NCI-H1436 (cell line): ENCODE measurements at regions not wholly inside any gene's neighbourhood (a gene's known extent, or its start where the extent isn't known, plus 50 kb on each side); places are given as distances from the start of the nearest gene placed in this dataset.

Experiments used
- DNase-seq: peaks from one replicate; lab custom pipeline; 2025; lab: John Stamatoyannopoulos, UW

DNA sequence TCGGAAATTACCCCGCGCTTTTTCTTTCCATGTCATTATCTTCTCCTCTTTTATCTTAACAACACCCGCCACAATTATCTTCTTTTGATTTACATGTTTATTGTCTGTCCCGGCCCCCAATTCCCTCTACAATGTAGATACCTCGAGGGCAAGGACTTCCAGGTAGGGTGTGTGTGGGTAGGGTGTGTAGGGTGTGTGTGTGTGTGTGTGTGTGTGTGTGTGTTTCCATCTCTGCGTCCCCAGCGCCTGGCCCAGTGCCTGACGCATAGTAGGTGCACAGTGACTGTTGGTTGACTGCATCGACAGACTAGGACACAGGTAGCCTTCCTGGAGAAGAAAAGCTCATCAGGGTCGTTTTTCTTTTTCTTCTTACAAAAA, 103.1 kb downstream of the UCHL1 start:
- peak; percentile 21 for DNase-seq

DNA sequence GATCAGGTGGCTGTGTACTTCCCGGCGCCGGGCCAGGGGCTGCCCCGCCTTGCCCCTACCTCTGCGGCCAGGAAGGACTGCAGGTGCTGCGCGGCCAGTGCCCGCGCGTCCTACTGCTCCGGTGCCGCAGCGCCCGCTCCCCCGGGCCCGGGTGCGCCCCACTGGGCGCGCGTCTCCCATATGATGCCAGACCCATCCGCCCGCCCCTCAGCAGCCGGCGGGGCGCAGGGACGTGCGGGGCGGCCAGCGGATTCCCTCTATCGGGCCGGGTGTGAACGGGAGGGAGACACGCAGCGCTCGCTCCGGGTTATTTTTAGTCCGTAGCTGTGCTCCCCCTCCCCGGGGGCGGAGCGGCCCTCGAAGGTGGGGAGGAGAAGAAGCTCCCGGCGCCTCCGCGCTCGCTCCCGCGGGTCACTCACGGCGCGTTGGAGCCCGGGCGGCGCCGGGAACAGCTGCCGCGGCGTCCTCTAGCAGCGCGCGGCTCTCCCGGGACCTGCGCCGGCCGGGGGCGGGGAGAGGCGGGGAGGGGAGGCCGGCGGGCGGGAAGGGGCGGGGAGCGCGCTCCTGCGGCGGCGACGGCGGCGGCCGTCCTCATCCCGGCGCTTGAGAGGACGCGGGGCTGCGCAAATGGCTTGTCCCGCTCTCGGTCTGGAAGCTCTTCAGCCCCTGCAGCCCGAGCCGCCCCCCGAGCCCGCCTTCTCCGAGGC, 103.6 kb downstream of the UCHL1 start:
- peak; percentile 76 for DNase-seq

DNA sequence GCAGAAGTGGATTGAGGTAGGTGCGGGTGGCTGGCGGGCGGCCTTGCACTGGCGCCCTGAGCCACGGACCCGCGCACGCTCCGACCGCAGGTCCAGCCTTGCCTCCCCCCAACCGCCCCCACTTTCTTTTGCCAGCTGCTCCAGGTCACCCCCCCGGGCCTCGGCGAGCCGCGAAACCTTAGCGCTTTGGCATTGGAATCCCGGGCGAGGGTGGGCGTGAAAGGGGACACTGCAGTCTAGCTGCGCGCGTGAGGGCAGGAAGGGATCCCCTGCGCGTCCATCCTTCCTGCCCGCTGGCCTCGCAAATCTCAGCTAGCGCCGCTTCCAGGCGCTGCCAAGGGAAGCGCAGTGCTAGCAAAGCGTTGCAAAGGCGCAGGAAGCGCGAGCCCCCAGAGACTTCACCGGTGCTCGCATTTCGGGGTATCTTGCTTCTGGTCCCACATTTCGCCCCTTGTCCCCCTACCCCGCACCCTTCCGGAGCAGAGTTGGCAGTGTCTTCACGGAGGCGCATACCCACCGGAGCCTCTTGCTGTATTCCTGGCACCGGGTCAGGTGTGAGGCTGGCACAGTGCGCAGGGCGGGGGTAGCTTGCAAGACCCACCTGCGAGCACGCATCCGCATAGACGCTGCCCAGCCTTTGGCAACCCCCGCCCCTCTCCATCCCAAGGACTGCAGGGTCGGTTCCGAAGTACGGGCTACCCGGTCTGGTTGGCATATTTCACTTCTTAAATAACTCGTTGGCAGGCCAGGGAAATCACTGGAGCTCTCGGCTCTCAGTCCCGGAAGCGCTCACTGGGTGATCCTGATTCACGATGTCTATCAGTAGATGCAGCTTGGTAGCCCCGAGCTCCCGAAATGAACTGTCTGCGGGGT, 104.4 kb downstream of the UCHL1 start:
- peak; percentile 58 for DNase-seq

DNA sequence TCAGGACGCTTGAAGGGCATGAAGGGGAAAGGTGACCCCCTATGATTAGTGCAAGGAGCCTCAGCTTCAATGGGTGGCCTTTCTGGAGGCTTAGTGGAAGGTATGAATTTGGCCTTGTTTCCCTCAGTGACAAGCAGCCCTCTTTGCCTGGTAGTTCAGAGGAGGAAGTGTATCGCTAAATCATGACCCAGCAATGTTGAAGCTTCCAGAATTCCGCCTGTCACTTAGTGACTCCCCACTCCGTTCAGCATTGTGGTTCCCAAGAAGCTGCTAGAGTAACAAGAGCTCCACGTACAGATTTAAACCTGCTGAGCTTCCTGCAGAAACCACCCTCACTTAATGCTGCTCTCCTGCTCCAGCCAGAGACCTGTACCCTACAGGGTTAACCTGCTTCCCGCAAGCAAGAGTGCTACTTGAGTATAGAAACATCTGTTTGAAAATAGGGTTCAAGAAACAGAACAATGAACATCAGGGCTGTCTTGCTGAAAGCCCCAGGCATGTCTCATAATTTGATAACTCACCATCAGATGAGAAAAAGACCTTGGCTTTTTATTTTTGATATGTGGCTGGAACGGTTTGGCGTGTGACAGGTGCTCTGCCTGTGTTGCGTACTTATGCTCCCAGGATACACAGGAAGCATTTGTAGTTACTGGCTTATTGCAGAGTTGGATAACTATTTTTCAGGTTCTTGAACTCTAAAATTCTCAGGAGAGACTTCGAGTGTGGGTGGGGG, 105.2 kb downstream of the UCHL1 start:
- no peak for DNase-seq

DNA sequence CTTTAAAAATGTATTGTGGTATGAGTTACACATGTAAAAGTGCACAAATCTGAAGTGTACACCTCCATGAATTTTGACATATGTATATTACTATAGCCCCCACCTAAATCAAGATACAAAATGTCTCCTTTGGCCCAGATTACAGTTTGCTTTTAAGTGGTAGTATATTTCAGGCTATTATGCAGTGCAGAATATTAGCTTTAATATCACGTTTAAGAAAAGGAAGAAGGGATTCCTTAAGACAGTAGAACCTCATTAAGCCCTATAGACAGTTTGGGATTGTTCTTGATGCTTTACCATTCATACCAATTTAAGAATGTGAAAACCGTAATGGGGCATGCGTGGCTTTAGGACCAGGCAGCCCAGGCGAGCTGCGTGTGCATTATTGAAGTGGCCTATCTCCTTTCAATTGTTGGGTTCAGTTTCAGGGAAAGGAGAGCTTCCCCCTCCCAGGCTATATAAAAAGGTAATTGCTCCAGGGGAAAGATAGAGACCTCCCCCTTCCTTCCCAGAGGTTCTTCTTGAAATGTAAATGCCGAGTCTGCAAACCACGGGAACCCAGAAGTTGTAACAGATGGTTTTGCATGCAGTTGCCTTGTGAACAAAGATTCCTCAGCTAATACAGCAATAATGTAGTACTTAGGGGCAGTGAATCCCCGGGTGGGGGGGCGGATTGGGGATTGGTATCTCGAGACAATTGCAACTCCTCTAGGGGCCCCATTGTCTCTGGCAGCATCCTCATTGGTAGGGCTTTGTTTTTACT, 106.1 kb downstream of the UCHL1 start:
- no peak for DNase-seq

DNA sequence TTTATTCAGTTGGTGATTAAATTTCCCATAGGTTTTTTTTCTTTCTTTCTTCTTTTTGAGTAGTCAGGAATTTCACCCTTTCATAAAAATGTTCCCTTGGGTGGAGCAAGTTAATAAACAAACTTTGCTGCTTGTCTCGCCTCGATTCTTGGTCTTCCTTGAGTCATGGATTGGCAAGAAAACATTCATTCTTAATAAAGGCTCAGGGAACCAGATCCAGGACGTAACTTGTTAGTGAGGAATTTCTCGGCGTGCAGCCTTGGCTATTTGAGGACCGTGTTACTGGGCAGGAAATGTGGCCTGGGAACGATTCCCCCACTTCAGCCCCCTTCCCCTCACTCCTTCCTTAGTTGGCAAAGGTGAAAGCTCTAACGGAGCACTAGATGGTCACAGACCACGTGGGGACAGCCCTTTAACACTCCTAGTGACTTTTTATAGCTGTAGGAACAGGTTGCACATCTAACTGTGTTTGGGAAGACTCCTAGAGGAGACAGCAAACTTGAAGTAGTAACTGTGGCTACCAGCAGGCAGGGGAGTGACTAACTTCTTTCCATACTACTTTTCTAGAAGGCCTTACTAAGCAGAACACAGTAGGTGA, 106.8 kb downstream of the UCHL1 start:
- no peak for DNase-seq

DNA sequence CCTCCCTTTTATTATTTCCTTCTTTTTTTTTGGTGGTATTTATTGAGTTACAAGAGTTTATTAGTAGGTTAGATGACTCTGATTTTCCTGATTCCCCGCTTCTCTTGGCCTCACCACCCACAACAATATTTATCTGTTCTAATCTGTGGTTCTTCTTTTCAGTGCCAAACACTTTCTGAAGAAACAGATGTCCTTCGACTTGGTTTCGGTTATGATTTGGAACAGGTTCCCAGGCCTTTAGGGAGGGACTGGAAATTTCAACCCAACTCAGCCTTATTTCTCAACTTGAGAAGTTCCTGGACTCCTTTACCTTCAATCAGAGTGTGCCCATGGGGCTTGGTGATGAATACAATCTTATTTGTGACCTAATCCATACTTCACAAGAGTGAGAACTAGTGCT, 108.1 kb downstream of the UCHL1 start:
- DNase-seq = no peak

DNA sequence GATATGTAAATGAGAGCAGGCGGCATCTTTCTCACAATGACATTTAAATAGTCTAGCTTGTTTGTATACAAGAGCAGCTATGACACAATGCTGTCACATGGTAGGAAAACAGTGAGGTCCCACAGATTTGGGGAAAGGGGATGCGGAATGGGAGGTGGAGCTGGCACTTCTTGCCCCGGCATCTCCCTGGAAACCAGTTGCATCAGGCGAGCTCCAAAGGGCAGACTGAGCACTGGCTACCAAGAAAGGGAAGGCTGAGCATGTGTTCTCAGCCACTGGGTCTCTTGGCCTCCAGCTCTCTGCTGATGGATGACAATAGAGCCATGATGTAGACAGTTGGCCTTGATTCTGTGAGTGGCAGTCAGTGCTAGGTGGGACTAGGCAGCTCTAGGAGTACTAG, 109.0 kb downstream of the UCHL1 start:
- DNase-seq = no peak

DNA sequence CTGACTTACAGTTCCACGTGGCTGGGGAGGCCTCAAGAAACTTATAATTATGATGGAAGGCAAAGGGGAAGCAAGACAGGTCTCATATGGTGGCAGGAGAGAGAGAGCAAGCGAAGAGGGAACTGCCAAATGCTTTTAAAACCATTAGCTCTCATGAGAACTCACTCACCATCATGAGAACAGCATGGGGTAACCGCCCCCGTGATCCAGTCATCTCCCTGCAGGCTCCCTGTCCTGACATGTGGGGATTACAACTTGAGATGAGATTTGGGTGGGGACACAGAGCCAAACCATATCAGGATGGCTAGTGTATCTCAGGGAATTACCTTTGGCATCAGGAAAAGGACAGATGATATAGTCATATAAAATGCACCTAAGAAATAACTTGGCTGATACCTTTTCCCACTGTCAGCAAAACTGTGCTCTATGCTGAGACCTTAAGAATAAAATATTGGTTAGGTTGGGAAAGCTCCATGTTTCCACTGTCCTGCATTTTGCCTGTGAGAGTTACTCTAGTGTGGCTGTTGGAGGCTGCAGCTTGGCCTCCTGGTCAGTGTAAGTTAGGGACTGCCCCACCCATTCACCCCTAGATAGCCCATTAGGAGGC, 110.3 kb downstream of the UCHL1 start:
- DNase-seq = no peak

DNA sequence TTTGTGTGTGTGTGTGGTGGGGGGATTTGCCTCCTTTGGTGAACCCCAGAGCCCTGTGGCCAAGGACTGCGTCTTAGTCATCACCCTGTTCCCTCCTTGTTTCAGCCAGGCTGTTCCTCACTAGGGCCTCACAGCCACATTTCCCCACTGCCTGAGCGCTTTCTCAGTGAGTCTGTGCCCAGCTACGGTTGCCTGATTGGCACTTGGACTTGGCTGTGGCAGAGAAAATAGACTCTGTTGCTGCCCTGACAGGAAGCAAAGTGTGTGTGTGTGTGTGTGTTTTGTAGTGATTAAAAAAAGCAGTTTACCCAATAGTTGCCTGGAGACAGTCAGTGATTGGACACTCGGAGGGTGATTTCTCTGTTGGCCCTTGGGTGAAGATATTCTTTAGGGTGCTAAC, 113.0 kb downstream of the UCHL1 start:
- no peak for DNase-seq

DNA sequence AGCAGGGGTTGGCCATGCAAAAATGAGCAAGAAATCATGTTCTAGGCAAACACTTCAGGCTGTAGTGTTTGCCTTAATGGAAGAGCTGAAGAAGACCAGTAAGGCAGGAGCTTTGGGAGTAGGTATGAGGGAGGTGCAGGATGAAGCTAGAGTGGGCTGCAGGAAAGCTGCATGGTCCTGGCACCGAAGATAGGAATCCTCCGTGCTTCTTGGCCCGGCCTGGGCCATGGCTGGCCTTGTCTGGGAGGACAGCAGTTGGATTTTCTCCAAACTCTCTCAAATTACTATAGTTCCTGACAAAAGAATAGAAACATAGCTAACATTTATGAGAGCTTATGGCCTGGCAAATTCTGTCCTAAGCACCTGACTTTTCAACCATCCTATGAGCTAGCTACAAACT, 116.5 kb downstream of the UCHL1 start:
- DNase-seq = no peak

DNA sequence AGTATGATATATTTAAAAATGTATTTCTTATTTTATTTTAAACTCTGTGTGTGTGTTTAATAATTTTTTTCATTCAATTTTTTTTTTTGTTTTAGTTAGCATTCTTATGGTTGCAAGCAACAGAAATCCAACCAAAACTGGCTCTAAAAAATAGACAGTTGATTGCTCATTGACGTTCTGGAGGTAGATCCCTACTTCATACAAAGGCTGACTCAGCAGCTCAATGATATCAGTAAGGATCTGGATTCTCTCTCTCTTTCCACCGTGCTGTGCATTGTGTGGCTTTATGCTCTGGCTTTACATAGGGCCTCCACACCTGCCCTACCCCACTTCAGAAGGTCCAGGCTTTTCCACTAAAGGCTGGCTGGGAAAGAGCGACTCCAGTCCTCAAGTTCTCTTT, 117.8 kb downstream of the UCHL1 start:
- no peak for DNase-seq

DNA sequence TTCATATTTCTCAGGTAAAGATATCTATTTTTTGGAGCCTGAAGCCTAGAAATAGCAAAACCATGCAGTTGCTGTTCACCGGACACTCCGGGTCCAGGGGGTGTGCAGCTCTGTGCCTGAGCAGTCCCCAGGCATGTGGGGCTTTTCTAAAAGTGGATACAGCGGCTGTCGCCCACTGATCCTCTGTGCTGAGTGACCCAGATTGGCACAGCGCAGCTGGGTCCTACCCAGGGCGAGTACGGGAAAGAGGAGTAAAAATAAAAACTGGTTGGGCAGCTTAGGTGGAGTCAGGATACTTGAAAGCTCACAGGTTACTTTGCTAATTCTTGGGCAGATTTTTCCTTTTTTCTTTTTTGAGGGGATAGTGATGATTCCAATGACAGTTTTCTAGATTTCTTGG, 118.8 kb downstream of the UCHL1 start:
- DNase-seq = no peak

DNA sequence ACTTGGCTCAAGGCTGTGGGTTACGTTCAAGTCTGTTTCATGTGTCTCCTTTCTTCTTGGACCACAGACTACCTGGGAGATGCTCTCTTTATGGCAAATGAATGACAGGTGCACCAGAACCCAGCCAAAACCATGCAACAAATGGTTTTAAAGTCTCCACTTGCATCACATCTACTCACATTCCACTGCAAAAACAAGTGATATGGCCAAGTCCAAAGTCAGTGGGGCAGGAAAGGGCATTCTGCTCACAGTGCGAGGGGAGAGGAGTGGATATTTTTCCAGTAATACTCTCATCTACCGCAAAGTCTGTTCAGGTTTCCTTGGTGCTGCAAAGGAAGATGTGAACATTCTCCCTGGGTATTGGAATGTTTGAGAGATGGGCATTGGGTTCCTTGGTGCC, 120.5 kb downstream of the UCHL1 start:
- no peak for DNase-seq

DNA sequence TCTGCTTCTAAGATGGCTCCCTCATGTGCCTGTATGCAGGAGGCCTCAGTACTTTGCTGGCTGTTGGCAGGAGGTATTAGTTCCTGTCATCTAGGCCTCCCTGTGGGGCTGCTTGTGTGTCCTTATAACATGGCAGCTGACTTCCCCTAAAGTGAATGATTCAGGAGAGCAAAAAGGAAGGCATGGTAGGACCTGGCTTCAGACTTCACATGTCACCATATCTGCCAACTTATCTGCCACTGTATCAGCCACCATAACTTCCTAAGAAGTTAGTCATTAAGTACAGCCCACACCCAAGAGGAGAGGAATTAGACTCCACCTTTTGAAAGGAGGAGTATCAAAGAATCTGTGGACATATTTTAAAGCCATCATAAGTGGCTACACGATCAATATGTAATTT, 122.5 kb downstream of the UCHL1 start:
- no peak for DNase-seq

DNA sequence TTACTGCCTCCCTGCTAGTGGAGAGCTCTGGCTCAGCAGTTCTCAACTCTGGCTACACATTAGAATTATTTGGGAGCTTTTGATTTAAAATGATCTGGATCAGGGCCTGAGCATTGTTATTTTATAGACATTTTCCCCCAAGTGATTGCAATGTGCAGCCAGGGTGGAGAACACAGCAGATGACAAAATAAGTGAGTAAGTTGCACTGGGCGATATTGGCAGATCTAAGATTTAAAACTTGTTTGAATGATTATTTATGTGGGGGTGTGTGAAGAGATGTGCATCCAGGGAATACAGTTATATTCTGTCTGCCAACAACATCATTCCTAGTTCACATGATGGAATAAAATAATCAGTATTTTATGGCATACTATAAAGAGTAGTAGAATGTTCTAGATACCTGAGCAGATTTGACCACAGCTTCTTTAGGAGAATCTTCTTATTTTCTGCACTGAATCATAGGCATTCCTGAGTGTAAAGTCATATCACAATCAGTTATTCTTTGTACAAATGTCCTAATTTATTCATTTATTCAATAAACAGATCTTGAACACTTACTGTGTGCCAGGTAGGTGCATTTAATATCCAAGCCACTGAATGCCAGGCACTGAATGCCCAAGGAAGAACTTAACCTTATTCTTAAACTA, 123.9 kb downstream of the UCHL1 start:
- DNase-seq = no peak

DNA sequence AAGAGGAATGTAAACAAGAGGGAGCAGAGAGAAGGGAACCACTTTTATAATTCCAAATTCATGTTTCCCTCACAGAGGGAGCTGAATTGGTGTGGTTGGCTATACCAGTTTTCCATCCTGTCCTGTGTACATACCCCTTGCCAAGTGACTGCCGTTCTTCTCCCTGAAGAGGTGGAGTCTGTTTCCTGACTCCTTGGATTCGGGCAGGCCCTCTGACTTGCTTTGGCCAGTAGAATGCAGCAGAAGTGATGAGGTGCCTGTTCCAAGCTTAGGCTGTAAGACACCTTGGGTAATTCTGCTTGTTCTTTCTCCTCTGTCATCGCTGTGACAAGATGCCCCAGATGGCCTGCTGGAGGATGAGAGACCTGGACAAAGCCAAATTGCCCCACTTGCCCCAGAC, 124.7 kb downstream of the UCHL1 start:
- no peak for DNase-seq

DNA sequence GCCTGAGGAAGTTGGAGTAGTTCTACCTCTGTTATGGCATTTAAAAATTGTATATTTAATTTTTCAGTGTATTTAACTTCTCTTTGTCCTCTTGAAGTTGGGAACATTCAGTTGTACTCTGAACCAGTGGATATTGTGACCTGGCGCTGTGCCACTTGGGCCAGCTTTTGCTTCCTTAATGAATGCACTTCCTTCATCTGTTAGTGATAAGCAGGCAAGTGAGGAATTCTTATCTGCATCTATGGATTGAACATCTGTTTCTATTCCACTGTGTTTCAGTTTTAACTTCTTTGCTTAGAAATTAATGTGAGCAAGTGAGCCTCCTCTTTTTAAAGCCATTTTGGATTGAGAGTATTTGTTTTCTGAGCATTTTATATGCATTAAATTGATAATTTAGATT, 128.3 kb downstream of the UCHL1 start:
- no peak for DNase-seq

DNA sequence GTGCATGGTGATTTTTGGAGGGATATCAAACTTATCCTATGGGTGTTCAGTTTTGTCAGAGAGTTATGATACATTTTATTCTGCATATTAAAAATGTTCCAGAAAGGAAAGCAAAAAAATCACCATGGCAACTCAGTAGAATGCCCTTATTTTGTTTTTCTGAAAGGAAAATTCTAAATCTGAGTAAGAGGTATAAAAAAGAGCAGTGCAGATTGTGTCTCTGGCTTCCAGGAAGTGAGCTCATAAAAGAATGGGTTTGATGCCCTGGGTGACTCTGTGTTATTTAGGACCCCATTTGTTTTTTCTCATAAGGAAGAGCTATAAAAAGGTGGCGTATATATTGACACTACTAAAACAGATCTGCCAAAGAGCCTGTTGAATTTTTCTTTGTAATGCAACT, 128.8 kb downstream of the UCHL1 start:
- DNase-seq = no peak

DNA sequence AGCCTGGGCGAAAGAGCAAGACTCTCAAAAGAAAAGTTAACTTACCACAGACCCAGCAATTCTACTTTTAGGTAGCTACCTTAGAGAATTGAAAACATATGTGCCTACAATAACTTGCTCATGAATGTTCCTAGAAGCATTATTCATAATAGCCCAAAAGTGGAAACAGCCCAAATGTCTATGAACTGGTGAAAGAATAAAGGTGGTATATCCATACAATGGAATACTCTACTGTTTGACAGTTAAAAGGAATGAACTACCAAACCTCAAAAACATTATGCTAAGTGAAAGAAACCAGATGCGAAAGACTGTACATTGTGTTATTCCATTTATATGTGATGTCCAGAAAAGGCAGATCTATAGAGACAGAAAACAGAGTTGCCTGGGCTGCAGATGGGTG, 131.4 kb downstream of the UCHL1 start:
- no peak for DNase-seq

DNA sequence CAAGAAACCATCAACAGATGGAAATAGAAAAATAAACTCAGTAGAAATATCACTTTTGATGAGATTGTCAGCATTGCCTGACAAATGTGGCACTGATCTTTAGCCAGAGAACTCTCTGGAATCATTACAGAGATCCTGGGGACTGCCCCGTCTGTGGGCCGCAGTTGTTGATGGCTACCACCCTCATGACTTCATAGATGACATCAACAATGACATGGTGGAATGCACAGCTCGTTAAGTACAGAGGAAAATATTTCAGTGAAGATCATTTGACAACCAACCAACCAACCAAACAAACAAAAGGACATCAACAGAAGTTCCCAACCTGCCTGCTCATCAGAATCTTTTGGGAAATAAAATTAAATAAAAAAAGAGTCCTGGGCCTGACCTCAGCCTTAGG, 132.6 kb downstream of the UCHL1 start:
- no peak for DNase-seq
